SK-N-SH (cell line): ENCODE measurements at regions not wholly inside any gene's neighbourhood (a gene's known extent, or its start where the extent isn't known, plus 50 kb on each side); places are given as distances from the start of the nearest gene placed in this dataset.

Experiments
- CTCF ChIA-PET: fragments of 300-600, 350-600 bp; formaldehyde crosslinking; extraction: SDS; loops from one replicate; lab custom pipeline; 2021; lab: Yijun Ruan, JAX
- POLR2A ChIA-PET: fragments of 350-600 bp; sonication (Branson Sonifier 250); formaldehyde crosslinking; extraction: SDS; loops from one replicate; lab custom pipeline; 2020; ENCODE audit warnings: antibody characterized with exemption, inconsistent platforms; lab: Yijun Ruan, JAX
- DNase-seq: peaks from one replicate; pipeline ENCODE4 v3.0.0; 2012
- H2AFZ ChIP-seq: fragments of 200-600 bp; sonication (generic); 2 replicates; pipeline ENCODE4 v1.8.1; 2016; ENCODE audit warnings: antibody characterized with exemption, mild to moderate bottlenecking, low read depth
- H3F3A ChIP-seq: fragments of 200-600 bp; sonication (generic); replicated peaks from 2 replicates; pipeline ENCODE3; 2016; ENCODE audit warnings: antibody characterized with exemption, mild to moderate bottlenecking; ENCODE audit not compliant: insufficient read depth
- H3K27ac ChIP-seq, 2 experiments: fragments of 200-500 bp in 1 of 2; fragments of 200-600 bp in 1 of 2; sonication (Bioruptor generic) in 1 of 2; sonication (generic), shearing (Covaris generic) in 1 of 2; 2 replicates each; pipeline versions ENCODE4 v1.5.1 to v1.6.1; 2014 to 2016; ENCODE audit warnings: low read depth in 2 of 2, inconsistent platforms in 1 of 2, low read length in 1 of 2, mild to moderate bottlenecking in 1 of 2, mixed read lengths in 1 of 2
- H3K27me3 ChIP-seq: fragments of 200-600 bp; sonication (generic), shearing (Covaris generic); 2 replicates; pipeline ENCODE4 v1.6.1; 2016; ENCODE audit warnings: mixed run types; ENCODE audit not compliant: insufficient read depth
- H3K36me3 ChIP-seq, 2 experiments: fragments of 200-500 bp in 1 of 2; fragments of 200-600 bp in 1 of 2; sonication (Bioruptor generic) in 1 of 2; sonication (generic) in 1 of 2; replicated peaks in 1 of 2; 2 replicates each; pipeline versions ENCODE3 to v1.5.1; 2014 to 2016; ENCODE audit warnings: low read length in 1 of 2, mild to moderate bottlenecking in 1 of 2; ENCODE audit not compliant: insufficient read depth in 2 of 2, control insufficient read depth in 1 of 2
- H3K4me1 ChIP-seq, 2 experiments: fragments of 200-500 bp in 1 of 2; fragments of 200-600 bp in 1 of 2; sonication (Bioruptor generic) in 1 of 2; sonication (generic), shearing (Covaris generic) in 1 of 2; 2 replicates each; pipeline versions ENCODE4 v1.5.1 to v1.6.1; 2014 to 2016; ENCODE audit warnings: low read depth in 1 of 2, low read length in 1 of 2, mixed run types in 1 of 2; ENCODE audit not compliant: insufficient read depth in 2 of 2, control insufficient read depth in 1 of 2
- H3K4me2 ChIP-seq: fragments of 200-600 bp; sonication (generic), shearing (Covaris generic); 2 replicates; pipeline ENCODE4 v1.6.1; 2017; ENCODE audit warnings: mixed run types
- H3K4me3 ChIP-seq, 2 experiments: fragments of 200-500 bp in 1 of 2; fragments of 200-600 bp in 1 of 2; sonication (Bioruptor generic) in 1 of 2; sonication (generic), shearing (Covaris generic) in 1 of 2; 2 replicates each; pipeline versions ENCODE4 v1.5.1 to v1.8.1; 2014 to 2016; ENCODE audit warnings: low read depth in 2 of 2, inconsistent platforms in 1 of 2, low read length in 1 of 2, mild to moderate bottlenecking in 1 of 2, mixed read lengths in 1 of 2, moderate library complexity in 1 of 2
- H3K79me2 ChIP-seq: fragments of 200-600 bp; sonication (generic); 2 replicates; pipeline ENCODE4 v1.8.1; 2017; ENCODE audit warnings: mild to moderate bottlenecking; ENCODE audit not compliant: insufficient read depth
- H3K9ac ChIP-seq: fragments of 200-600 bp; sonication (generic); 2 replicates; pipeline ENCODE4 v1.6.1; 2017; ENCODE audit warnings: mixed run types
- H3K9me2 ChIP-seq: fragments of 200-600 bp; sonication (generic); 2 replicates; pipeline ENCODE4 v1.6.1; 2017; ENCODE audit warnings: mixed run types
- H3K9me3 ChIP-seq: fragments of 200-600 bp; sonication (generic); 2 replicates; pipeline ENCODE4 v1.6.1; 2017; ENCODE audit warnings: mixed run types, mild to moderate bottlenecking, moderate library complexity
- H4K20me1 ChIP-seq: fragments of 200-600 bp; sonication (generic); 2 replicates; pipeline ENCODE4 v1.6.1; 2017; ENCODE audit warnings: mild to moderate bottlenecking, mixed run types; ENCODE audit not compliant: insufficient read depth
- CHD2 ChIP-seq: fragments of 150-350 bp; IDR thresholded peaks from 2 replicates; pipeline ENCODE4 v1.6.1; 2018; ENCODE audit warnings: low read length; ENCODE audit not compliant: partially characterized antibody
- EP300 ChIP-seq, 2 experiments: IDR thresholded peaks; 2 replicates each; pipeline versions ENCODE4 v1.4.0 to v1.6.1; 2012; ENCODE audit warnings: borderline replicate concordance in 1 of 2, low read depth in 1 of 2, low read length in 1 of 2
- FOXJ3 ChIP-seq: sonication (generic); formaldehyde crosslinking; IDR thresholded peaks from 2 replicates; pipeline ENCODE4 v1.5.1; 2020; ENCODE audit warnings: mild to moderate bottlenecking, missing genetic modification reagents
- FOXM1 ChIP-seq: IDR thresholded peaks from 2 replicates; pipeline ENCODE4 v1.4.0; 2012; ENCODE audit warnings: low read depth, mild to moderate bottlenecking
- GABPA ChIP-seq: IDR thresholded peaks from 2 replicates; pipeline ENCODE4 v1.4.0; 2012; ENCODE audit warnings: low read depth, mild to moderate bottlenecking
- GATA2 ChIP-seq: sonication (generic); formaldehyde crosslinking; IDR thresholded peaks from 2 replicates; pipeline ENCODE4 v1.5.0; 2020; ENCODE audit warnings: mild to moderate bottlenecking, missing genetic modification reagents
- JUND ChIP-seq: IDR thresholded peaks from 2 replicates; pipeline ENCODE4 v1.4.0; 2012
- MEF2A ChIP-seq: IDR thresholded peaks from 2 replicates; pipeline ENCODE4 v1.4.0; 2012; ENCODE audit warnings: low read depth, borderline replicate concordance
- NRF1 ChIP-seq: IDR thresholded peaks from 2 replicates; pipeline ENCODE4 v1.6.1; 2012; ENCODE audit warnings: low read depth, mild to moderate bottlenecking, low read length
- POLR2AphosphoS5 ChIP-seq: IDR thresholded peaks from 2 replicates; pipeline ENCODE4 v1.6.1; 2012; ENCODE audit warnings: low read depth, low read length
- RAD21 ChIP-seq: IDR thresholded peaks from 2 replicates; pipeline ENCODE4 v1.6.1; 2012; ENCODE audit warnings: mild to moderate bottlenecking, low read length
- RCOR1 ChIP-seq: fragments of 150-350 bp; IDR thresholded peaks from 2 replicates; pipeline ENCODE4 v1.6.1; 2017; ENCODE audit warnings: antibody characterized with exemption, low read length
- RFX5 ChIP-seq: IDR thresholded peaks from 2 replicates; pipeline ENCODE4 v1.6.1; 2012; ENCODE audit warnings: mild to moderate bottlenecking, improper control_type of control experiment, low read length
- SIN3A ChIP-seq: IDR thresholded peaks from 2 replicates; pipeline ENCODE4 v1.6.1; 2012; ENCODE audit warnings: low read depth, mild to moderate bottlenecking, low read length, moderate library complexity, borderline replicate concordance
- TCF12 ChIP-seq: IDR thresholded peaks from 2 replicates; pipeline ENCODE4 v1.4.0; 2012
- WGBS: methylation state at CpG from one replicate; pipeline ENCODE4 v1.1.6; 2017; ENCODE audit warnings: low lambda C conversion rate; 5-methylcytosine and 5-hydroxymethylcytosine counted together
- TF ChIP-seq, protein P1 (sequence below): IDR thresholded peaks from 2 replicates; pipeline ENCODE4 v1.4.0; 2012; ENCODE audit warnings: low read depth, borderline replicate concordance
- TF ChIP-seq, protein P2 (sequence below): IDR thresholded peaks from 2 replicates; pipeline ENCODE4 v1.4.0; 2012; ENCODE audit warnings: low read depth
- TF ChIP-seq, protein P3 (sequence below): fragments of 150-350 bp; IDR thresholded peaks from 2 replicates; pipeline ENCODE4 v1.6.1; 2017; ENCODE audit warnings: antibody characterized with exemption, low read length, low read depth, borderline replicate concordance
- TF ChIP-seq, protein P4 (sequence below): fragments of 150-350 bp; IDR thresholded peaks from 2 replicates; pipeline ENCODE4 v1.6.1; 2016; ENCODE audit warnings: mild to moderate bottlenecking, low read depth, low read length
- TF ChIP-seq, protein P5 (sequence below): IDR thresholded peaks from 2 replicates; pipeline ENCODE4; 2012

DNA sequence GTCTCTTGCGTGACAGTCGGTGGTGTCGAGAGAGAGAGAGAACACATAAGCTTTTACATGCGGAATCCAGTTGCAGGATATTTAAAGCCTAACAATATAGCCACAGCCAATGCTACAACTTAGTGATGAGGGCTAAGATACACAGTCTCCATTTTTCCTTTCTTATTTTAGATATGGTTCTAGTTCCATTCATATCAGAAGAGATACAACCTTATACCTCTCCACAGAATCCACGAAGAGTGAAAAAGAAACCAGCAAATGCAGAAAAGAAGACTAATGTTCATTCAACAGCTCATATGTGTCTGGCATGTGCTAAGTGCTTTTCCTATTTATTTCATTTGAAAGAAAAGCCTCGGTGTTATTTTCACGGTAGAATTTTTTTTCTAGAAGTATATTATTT, 249.0 kb upstream of the SLITRK1 start:
- Histone ChIP-seq H3K9ac (no peak overlapping the region), H4K20me1 (no peaks in the 10 kb centered on the region), H2AFZ (no peak overlapping the region), H3F3A (no peaks in the 10 kb centered on the region), H3K79me2 (no peaks in the 10 kb centered on the region), H3K9me3 (no peaks in the 10 kb centered on the region), H3K9me2 (no peaks in the 10 kb centered on the region), H3K27ac (no peak overlapping the region), H3K36me3 (no peaks in the 10 kb centered on the region), H3K4me3 (no peak overlapping the region), H3K4me1 (no peaks in the 10 kb centered on the region), H3K27me3 (no peaks in the 10 kb centered on the region), H3K4me2 (no peak overlapping the region)
- ChIA-PET POLR2A (no interaction called here), CTCF (no interaction called here)
- TF ChIP-seq POLR2AphosphoS5, result no peak
- TF ChIP-seq TCF12, result no peak
- TF ChIP-seq FOXJ3 (CRISPR knock-in tag), result no peak
- TF ChIP-seq FOXM1, result no peak
- TF ChIP-seq RFX5, result no peak
- TF ChIP-seq, protein P1, sequence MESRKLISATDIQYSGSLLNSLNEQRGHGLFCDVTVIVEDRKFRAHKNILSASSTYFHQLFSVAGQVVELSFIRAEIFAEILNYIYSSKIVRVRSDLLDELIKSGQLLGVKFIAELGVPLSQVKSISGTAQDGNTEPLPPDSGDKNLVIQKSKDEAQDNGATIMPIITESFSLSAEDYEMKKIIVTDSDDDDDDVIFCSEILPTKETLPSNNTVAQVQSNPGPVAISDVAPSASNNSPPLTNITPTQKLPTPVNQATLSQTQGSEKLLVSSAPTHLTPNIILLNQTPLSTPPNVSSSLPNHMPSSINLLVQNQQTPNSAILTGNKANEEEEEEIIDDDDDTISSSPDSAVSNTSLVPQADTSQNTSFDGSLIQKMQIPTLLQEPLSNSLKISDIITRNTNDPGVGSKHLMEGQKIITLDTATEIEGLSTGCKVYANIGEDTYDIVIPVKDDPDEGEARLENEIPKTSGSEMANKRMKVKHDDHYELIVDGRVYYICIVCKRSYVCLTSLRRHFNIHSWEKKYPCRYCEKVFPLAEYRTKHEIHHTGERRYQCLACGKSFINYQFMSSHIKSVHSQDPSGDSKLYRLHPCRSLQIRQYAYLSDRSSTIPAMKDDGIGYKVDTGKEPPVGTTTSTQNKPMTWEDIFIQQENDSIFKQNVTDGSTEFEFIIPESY, result no peak
- no peak for TF ChIP-seq GATA2 (CRISPR knock-in tag)
- TF ChIP-seq EP300 (IDR thresholded peaks at IDR 0.05; ENCODE audit: borderline replicate concordance in 1 of 2, low read depth in 1 of 2, low read length in 1 of 2), result no peak
- TF ChIP-seq NRF1, result no peak
- no peak for TF ChIP-seq RCOR1
- WGBS, result 27% methylated on average over 7 of the region's 7 CpGs
- DNase-seq, result no peak

DNA sequence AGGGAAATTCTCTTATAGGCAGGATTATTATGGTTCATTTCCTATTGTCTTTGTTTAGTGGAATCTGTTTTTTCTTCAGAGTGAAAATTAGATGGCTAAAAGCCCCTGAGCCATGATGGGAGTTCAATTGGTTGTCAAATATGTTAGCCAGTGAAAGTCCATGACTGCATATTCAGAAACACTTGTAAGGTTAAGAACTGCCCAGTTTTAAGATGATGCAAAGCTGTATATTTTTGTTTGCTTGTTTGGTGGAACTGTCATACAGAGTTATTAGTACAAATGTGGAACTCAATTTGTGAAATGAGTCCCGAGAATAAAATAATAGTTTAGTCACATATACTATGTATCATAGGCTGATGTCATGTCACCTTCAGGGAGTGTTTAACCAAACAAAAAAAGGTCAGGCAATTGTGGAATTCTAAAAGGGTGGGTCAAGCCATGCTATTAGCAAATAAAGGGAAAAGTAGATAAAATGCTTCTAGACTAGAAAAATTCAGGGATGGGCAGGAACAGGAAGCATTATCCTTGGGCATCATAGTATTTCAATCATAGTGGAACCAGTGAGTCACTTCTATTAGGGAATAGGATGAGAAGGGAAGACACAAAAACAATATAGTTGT, 248.3 kb upstream of the SLITRK1 start:
- Histone ChIP-seq H3K4me3 (no peak overlapping the region), H3K4me2 (no peak overlapping the region), H2AFZ (no peak overlapping the region), H3F3A (no peaks in the 10 kb centered on the region), H3K9ac (no peak overlapping the region), H3K36me3 (no peaks in the 10 kb centered on the region), H3K79me2 (no peaks in the 10 kb centered on the region), H4K20me1 (no peaks in the 10 kb centered on the region), H3K9me3 (no peaks in the 10 kb centered on the region), H3K9me2 (no peaks in the 10 kb centered on the region), H3K27ac (no peak overlapping the region), H3K4me1 (no peaks in the 10 kb centered on the region), H3K27me3 (no peaks in the 10 kb centered on the region)
- DNase-seq, result no peak
- TF ChIP-seq, protein P2, sequence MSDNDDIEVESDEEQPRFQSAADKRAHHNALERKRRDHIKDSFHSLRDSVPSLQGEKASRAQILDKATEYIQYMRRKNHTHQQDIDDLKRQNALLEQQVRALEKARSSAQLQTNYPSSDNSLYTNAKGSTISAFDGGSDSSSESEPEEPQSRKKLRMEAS, result no peak
- TF ChIP-seq, protein P3, sequence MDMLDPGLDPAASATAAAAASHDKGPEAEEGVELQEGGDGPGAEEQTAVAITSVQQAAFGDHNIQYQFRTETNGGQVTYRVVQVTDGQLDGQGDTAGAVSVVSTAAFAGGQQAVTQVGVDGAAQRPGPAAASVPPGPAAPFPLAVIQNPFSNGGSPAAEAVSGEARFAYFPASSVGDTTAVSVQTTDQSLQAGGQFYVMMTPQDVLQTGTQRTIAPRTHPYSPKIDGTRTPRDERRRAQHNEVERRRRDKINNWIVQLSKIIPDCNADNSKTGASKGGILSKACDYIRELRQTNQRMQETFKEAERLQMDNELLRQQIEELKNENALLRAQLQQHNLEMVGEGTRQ, result no peak
- TF ChIP-seq MEF2A (no peak), FOXJ3 (CRISPR knock-in tag) (no peak), SIN3A (no peak), GATA2 (CRISPR knock-in tag) (no peak), CHD2 (no peak), JUND (no peak), GABPA (no peak), RAD21 (no peak), TCF12 (no peak)
- TF ChIP-seq, protein P4, sequence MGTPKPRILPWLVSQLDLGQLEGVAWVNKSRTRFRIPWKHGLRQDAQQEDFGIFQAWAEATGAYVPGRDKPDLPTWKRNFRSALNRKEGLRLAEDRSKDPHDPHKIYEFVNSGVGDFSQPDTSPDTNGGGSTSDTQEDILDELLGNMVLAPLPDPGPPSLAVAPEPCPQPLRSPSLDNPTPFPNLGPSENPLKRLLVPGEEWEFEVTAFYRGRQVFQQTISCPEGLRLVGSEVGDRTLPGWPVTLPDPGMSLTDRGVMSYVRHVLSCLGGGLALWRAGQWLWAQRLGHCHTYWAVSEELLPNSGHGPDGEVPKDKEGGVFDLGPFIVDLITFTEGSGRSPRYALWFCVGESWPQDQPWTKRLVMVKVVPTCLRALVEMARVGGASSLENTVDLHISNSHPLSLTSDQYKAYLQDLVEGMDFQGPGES, result no peak
- TF ChIP-seq, protein P5, sequence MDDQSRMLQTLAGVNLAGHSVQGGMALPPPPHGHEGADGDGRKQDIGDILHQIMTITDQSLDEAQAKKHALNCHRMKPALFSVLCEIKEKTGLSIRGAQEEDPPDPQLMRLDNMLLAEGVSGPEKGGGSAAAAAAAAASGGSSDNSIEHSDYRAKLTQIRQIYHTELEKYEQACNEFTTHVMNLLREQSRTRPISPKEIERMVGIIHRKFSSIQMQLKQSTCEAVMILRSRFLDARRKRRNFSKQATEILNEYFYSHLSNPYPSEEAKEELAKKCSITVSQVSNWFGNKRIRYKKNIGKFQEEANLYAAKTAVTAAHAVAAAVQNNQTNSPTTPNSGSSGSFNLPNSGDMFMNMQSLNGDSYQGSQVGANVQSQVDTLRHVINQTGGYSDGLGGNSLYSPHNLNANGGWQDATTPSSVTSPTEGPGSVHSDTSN, result no peak
- ChIA-PET POLR2A (no interaction called here), CTCF (no interaction called here)
- WGBS, result 3% methylated on average over 1 of the region's 1 CpG
